HG02885 (cell line): ENCODE measurements at regions not wholly inside any gene's neighbourhood (a gene's known extent, or its start where the extent isn't known, plus 50 kb on each side); places are given as distances from the start of the nearest gene placed in this dataset.

Source experiments
- ATAC-seq: cut with Tn5 transposase; IDR thresholded peaks from one replicate; pipeline ENCODE4 v1.9.1; 2021; ENCODE audit warnings: mild to moderate bottlenecking; ENCODE audit not compliant: unreplicated experiment, poor library complexity

DNA sequence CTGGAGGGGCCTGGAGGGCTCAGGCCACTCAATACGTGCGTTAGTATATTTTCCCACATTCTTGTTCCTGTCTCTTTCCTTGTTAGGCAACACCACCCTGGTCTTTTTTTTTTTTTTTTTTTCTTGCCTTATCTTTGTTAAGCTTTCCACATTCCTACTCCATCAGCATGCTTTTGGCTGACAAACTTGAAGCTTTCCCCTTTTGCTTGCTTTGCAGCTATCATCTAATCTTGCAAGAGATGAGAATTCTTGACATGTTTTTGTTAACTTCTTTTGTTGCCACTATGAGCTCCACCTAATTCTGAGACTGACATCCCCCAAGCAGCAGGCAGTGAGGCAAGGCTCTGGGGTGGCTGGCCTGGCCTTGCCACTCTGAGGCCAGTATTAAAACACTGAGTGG lies 52.5 kb upstream of the NRP1 start:
- ATAC-seq, result no peak

DNA sequence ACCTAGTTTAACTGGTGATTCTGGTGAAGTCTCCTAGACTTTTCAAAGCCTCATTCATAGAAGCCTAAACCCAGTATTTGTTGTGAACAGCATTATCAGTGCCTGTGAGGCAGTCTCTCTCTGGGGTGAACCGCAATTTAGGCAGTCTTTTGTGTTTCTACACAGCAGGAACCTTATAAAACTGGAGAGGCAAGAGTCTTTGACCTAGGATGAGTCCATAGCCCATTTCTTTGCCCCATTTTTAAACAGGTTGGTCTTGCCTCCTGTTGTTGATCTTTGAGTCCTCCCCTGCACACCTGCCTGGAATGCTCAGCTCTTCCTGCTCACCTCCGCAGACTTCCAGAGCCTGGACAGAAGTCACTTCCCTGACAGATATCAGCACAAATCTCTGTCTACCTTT lies 51.2 kb upstream of the NRP1 start:
- no peak for ATAC-seq

DNA sequence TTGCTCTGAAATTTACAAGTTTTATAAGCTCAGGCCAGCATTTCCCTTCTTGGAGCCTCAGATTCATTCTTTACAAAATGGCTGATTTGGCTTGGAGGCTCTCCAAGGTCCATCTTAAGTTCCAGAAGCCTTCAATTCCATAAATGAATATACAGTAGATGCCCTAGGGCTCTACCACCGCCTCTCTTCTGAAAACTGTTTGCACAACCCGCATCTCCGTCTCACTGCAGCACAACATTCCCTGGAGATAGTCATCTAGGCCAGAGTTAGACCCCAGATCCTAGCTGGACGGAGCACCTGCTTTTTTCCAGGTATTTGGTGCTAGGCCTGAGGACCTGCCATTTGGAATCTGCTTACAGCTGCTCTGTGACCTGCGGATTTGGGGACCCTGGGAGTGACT lies 50.5 kb upstream of the NRP1 start:
- no peak for ATAC-seq
